ENCODE measurements at regions not wholly inside any gene's neighbourhood (a gene's known extent, or its start where the extent isn't known, plus 50 kb on each side); places are given as distances from the start of the nearest gene placed in this dataset.
A peak's percentile ranks its signal among the peaks of the same experiment; 100 is the strongest.

DNA sequence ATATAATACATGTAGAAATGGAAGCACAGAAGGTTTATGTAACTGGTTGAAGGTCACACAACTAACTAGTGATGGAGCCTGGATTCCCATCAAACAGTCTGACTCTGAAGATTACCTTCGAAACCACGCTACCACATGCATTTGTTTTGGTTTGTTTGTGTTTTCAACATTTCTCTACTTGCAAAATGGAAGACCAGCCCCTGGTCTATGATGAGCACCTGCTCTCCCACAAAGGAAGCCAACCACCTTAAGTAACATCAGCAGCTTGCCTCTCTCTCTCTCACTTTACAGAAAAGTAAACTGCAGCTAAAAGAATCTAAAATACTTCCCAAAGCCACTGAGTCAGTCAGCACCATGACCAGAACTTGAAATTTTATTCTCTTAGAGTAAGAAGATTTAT lies 186.9 kb upstream of the TMPO start:
- in situ Hi-C loops (cut with MboI; ENCODE audit: low pct_unique_long_range_greater_than_20kb, low sequenced_read_pairs, unreplicated experiment), result no loop called here
- no peak for DNase-seq (ENCODE audit: low spot score)
- no peak for TF ChIP-seq CTCF (IDR thresholded peaks at IDR 0.05; ENCODE audit: extremely low read depth, insufficient read depth, missing control alignments)

GRCh38 chr12:98329589-98329988 lies 185.8 kb upstream of the TMPO start:
- in situ Hi-C loops (cut with MboI; ENCODE audit: low pct_unique_long_range_greater_than_20kb, low sequenced_read_pairs, unreplicated experiment), result no loop called here

GRCh38 chr12:98332642-98333041 lies 182.7 kb upstream of the TMPO start:
- TF ChIP-seq CTCF (IDR thresholded peaks at IDR 0.05; ENCODE audit: extremely low read depth, insufficient read depth, missing control alignments), result peak; percentile 27
- peak; percentile 15 for DNase-seq (ENCODE audit: low spot score)
- in situ Hi-C loops (cut with MboI; ENCODE audit: low pct_unique_long_range_greater_than_20kb, low sequenced_read_pairs, unreplicated experiment), result no loop called here

More at GRCh38 chr12:98329589-98329988, 185.8 kb upstream of the TMPO start:
- no peak for TF ChIP-seq CTCF (IDR thresholded peaks at IDR 0.05; ENCODE audit: extremely low read depth, insufficient read depth, missing control alignments)
- DNase-seq (ENCODE audit: low spot score), result no peak

- TF ChIP-seq CTCF (IDR thresholded peaks at IDR 0.05; ENCODE audit: extremely low read depth, insufficient read depth, missing control alignments), result no peak
- in situ Hi-C loops (cut with MboI; ENCODE audit: low pct_unique_long_range_greater_than_20kb, low sequenced_read_pairs, unreplicated experiment), result no loop called here
- no peak for DNase-seq (ENCODE audit: low spot score)
Observed at GRCh38 chr12:98334768-98335167, 180.6 kb upstream of the TMPO start.

DNA sequence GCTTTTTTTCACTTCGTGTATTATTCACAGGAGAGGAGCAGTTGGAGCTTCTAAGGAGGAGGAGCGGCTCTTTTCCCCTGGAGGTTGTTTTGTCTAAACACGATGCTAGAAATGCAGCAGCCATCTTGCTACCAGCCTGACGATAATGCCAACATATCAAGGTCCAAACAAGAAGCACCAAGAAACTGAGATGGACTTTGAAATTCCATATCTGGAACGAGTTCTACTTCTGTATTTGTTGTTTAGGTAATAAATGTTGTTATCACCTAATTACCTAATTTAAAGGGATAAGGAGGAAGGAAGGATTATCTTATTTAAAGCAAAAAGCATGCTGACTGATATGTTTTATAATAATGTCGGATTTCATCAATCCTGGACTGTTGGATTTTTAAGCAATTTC lies 174.4 kb upstream of the TMPO start:
- in situ Hi-C loops (cut with MboI; ENCODE audit: low pct_unique_long_range_greater_than_20kb, low sequenced_read_pairs, unreplicated experiment), result no loop called here
- no peak for TF ChIP-seq CTCF (IDR thresholded peaks at IDR 0.05; ENCODE audit: extremely low read depth, insufficient read depth, missing control alignments)
- DNase-seq (ENCODE audit: low spot score), result no peak

DNA sequence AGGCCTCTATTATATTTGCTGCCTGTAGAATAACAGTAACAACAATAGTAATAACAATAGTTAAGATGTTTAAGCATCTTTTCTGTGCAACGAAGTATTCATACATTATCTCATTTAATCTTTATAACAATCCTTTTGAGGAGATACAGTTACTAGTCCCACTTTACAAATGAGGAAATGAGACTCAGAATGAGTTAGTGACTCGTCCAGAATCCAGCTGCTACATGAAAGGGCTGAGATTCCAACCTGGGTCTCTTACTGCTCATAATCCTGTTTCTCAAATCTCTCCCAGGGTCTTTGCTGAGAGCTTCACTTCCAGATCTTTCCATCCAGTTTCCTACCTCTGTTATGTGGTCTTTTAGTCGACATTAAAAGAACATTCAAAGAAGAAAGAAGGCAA lies 173.7 kb upstream of the TMPO start:
- in situ Hi-C loops (cut with MboI; ENCODE audit: low pct_unique_long_range_greater_than_20kb, low sequenced_read_pairs, unreplicated experiment), result no loop called here
- DNase-seq (ENCODE audit: low spot score), result no peak

More for the DNA sequence above, 173.7 kb upstream of the TMPO start:
- TF ChIP-seq CTCF (IDR thresholded peaks at IDR 0.05; ENCODE audit: extremely low read depth, insufficient read depth, missing control alignments), result no peak

Measured in GM13977 (cell line).